DOHH2 (cell line): ENCODE measurements at regions not wholly inside any gene's neighbourhood (a gene's known extent, or its start where the extent isn't known, plus 50 kb on each side); places are given as distances from the start of the nearest gene placed in this dataset.

Experiments used
- CTCF ChIP-seq: fragments of 200-600 bp; sonication (generic); IDR thresholded peaks from one replicate; pipeline ENCODE4 v1.5.1; 2014; ENCODE audit warnings: antibody characterized with exemption, mild to moderate bottlenecking, low read depth, low read length; ENCODE audit not compliant: poor library complexity, severe bottlenecking
- EZH2phosphoT487 ChIP-seq: fragments of 200-600 bp; sonication (generic); IDR thresholded peaks from 2 replicates; pipeline ENCODE4 v1.6.1; 2017; ENCODE audit warnings: borderline replicate concordance, mild to moderate bottlenecking, antibody characterized with exemption, low read length, moderate library complexity, mixed read lengths

- TF ChIP-seq CTCF (no peak), EZH2phosphoT487 (no peak)
Measured at GRCh38 chr1:58030456-58030855, 516.1 kb downstream of the OMA1 start.
